ES-I3 (cell line): ENCODE measurements at regions not wholly inside any gene's neighbourhood (a gene's known extent, or its start where the extent isn't known, plus 50 kb on each side); places are given as distances from the start of the nearest gene placed in this dataset.

Experiments
- H3K36me3 ChIP-seq: 2 replicates; pipeline ENCODE4 v1.6.1; 2013; ENCODE audit warnings: mild to moderate bottlenecking, low read length, control low read depth, moderate library complexity; ENCODE audit not compliant: insufficient read depth
- H3K4me1 ChIP-seq: 2 replicates; pipeline ENCODE4 v1.6.1; 2013; ENCODE audit warnings: mild to moderate bottlenecking, control low read depth, low read length; ENCODE audit not compliant: insufficient read depth
- H3K9ac ChIP-seq: 2 replicates; pipeline ENCODE4 v1.6.1; 2013; ENCODE audit warnings: low read depth, mild to moderate bottlenecking, low read length, moderate library complexity
- H3K9me3 ChIP-seq: 2 replicates; pipeline ENCODE4 v1.6.1; 2013; ENCODE audit warnings: mild to moderate bottlenecking, low read length, moderate library complexity; ENCODE audit not compliant: control insufficient read depth, insufficient read depth

GRCh38 chr3:492586-493316 lies 296.2 kb downstream of the CHL1 start:
- H3K36me3 ChIP-seq, result no peaks in the 10 kb centered on the region
- no peaks in the 10 kb centered on the region for H3K9me3 ChIP-seq
- H3K9ac ChIP-seq, result no peak overlapping the region
- peaks cover 6% of the 10 kb centered on the region; the same call in 1 of the 2 replicates for H3K4me1 ChIP-seq

GRCh38 chr3:494190-494589 lies 297.6 kb downstream of the CHL1 start:
- Histone ChIP-seq H3K4me1 (peaks cover 6% of the 10 kb centered on the region; the same call in 1 of the 2 replicates), H3K9ac (no peak overlapping the region), H3K36me3 (no peaks in the 10 kb centered on the region), H3K9me3 (no peaks in the 10 kb centered on the region)

- H3K36me3 ChIP-seq, result no peaks in the 10 kb centered on the region
- no peak overlapping the region for H3K9ac ChIP-seq
- no peaks in the 10 kb centered on the region for H3K4me1 ChIP-seq
- no peaks in the 10 kb centered on the region for H3K9me3 ChIP-seq
These were observed 301.9 kb downstream of the CHL1 start for GRCh38 chr3:498487-498886.

- no peaks in the 10 kb centered on the region for H3K4me1 ChIP-seq
- no peaks in the 10 kb centered on the region for H3K9me3 ChIP-seq
- no peaks in the 10 kb centered on the region for H3K36me3 ChIP-seq
- H3K9ac ChIP-seq, result no peak overlapping the region
These were observed 302.6 kb downstream of the CHL1 start for GRCh38 chr3:499001-499761.

- Histone ChIP-seq H3K36me3 (no peaks in the 10 kb centered on the region), H3K9me3 (no peaks in the 10 kb centered on the region), H3K4me1 (no peaks in the 10 kb centered on the region), H3K9ac (no peak overlapping the region)
These were observed 305.9 kb downstream of the CHL1 start for GRCh38 chr3:502486-502885.

GRCh38 chr3:513301-513700 lies 316.7 kb downstream of the CHL1 start:
- Histone ChIP-seq H3K4me1 (peaks cover 4% of the 10 kb centered on the region), H3K36me3 (no peaks in the 10 kb centered on the region), H3K9ac (no peak overlapping the region), H3K9me3 (no peaks in the 10 kb centered on the region)

- Histone ChIP-seq H3K9me3 (no peaks in the 10 kb centered on the region), H3K9ac (no peak overlapping the region), H3K36me3 (no peaks in the 10 kb centered on the region), H3K4me1 (peaks cover 4% of the 10 kb centered on the region)
These were observed 317.6 kb downstream of the CHL1 start for GRCh38 chr3:514192-514591.

- Histone ChIP-seq H3K9me3 (no peaks in the 10 kb centered on the region), H3K36me3 (no peaks in the 10 kb centered on the region), H3K9ac (no peak overlapping the region), H3K4me1 (peaks cover 4% of the 10 kb centered on the region; the same call in 1 of the 2 replicates)
These were observed 322.5 kb downstream of the CHL1 start for GRCh38 chr3:519026-519425.

- no peaks in the 10 kb centered on the region for H3K9me3 ChIP-seq
- no peak overlapping the region for H3K9ac ChIP-seq
- no peaks in the 10 kb centered on the region for H3K36me3 ChIP-seq
- no peaks in the 10 kb centered on the region for H3K4me1 ChIP-seq
These were observed 326.3 kb downstream of the CHL1 start for GRCh38 chr3:522888-523287.

- Histone ChIP-seq H3K4me1 (no peaks in the 10 kb centered on the region), H3K9ac (no peak overlapping the region), H3K9me3 (no peaks in the 10 kb centered on the region; the same call in 1 of the 2 replicates), H3K36me3 (no peaks in the 10 kb centered on the region)
These were observed 328.9 kb downstream of the CHL1 start for GRCh38 chr3:525415-525814.

GRCh38 chr3:535566-536416 lies 339.2 kb downstream of the CHL1 start:
- no peaks in the 10 kb centered on the region for H3K4me1 ChIP-seq
- H3K9ac ChIP-seq, result peak overlapping the region; percentile 60
- no peaks in the 10 kb centered on the region for H3K9me3 ChIP-seq
- no peaks in the 10 kb centered on the region for H3K36me3 ChIP-seq

GRCh38 chr3:536417-536813 lies 339.9 kb downstream of the CHL1 start:
- no peaks in the 10 kb centered on the region for H3K36me3 ChIP-seq
- no peaks in the 10 kb centered on the region for H3K4me1 ChIP-seq
- H3K9ac ChIP-seq, result peak overlapping the region; percentile 60
- H3K9me3 ChIP-seq, result no peaks in the 10 kb centered on the region

GRCh38 chr3:541062-541801 lies 344.7 kb downstream of the CHL1 start:
- no peaks in the 10 kb centered on the region for H3K9me3 ChIP-seq

GRCh38 chr3:542021-542420 lies 345.5 kb downstream of the CHL1 start:
- Histone ChIP-seq H3K4me1 (no peaks in the 10 kb centered on the region), H3K9me3 (no peaks in the 10 kb centered on the region), H3K36me3 (no peaks in the 10 kb centered on the region), H3K9ac (no peak overlapping the region)

More at GRCh38 chr3:541062-541801, 344.7 kb downstream of the CHL1 start:
- H3K9ac ChIP-seq, result no peak overlapping the region
- no peaks in the 10 kb centered on the region for H3K36me3 ChIP-seq
- no peaks in the 10 kb centered on the region for H3K4me1 ChIP-seq
